A673 (cell line): ENCODE measurements at regions not wholly inside any gene's neighbourhood (a gene's known extent, or its start where the extent isn't known, plus 50 kb on each side); places are given as distances from the start of the nearest gene placed in this dataset.

Experiments used
- BruUV-seq: library from RNA; stranded (reverse); fragments of 400-500 nt; replicated peaks from 2 replicates; lab custom pipeline; 2021; lab: Mats Ljungman, UMichigan
- CTCF ChIA-PET: fragments of 300-600 bp; sonication (Branson Sonifier 250); formaldehyde crosslinking; loops from one replicate; lab custom pipeline; 2022; ENCODE audit warnings: antibody characterized with exemption; lab: Charles Lee
- POLR2A ChIA-PET: fragments of 300-600 bp; sonication (Branson Sonifier 250); formaldehyde crosslinking; loops from one replicate; lab custom pipeline; 2022; ENCODE audit warnings: antibody characterized with exemption; ENCODE audit not compliant: low non-redundant PET; lab: Charles Lee
- DNase-seq: peaks from one replicate; pipeline ENCODE4 v3.0.0-alpha.2; 2015; ENCODE audit warnings: low spot score
- H3K27ac ChIP-seq: fragments of 200-600 bp; sonication (generic); 2 replicates; pipeline ENCODE4 v1.5.1; 2016; ENCODE audit warnings: mixed run types, low read depth, mild to moderate bottlenecking, mixed read lengths, antibody characterized with exemption, low read length; ENCODE audit not compliant: poor library complexity, severe bottlenecking
- H3K27me3 ChIP-seq: fragments of 200-600 bp; sonication (generic); replicated peaks from 2 replicates; pipeline ENCODE4 v1.6.1; 2017; ENCODE audit warnings: mixed run types, low read depth, mild to moderate bottlenecking, mixed read lengths, antibody characterized with exemption, low read length; ENCODE audit not compliant: insufficient read depth, poor library complexity
- H3K36me3 ChIP-seq: fragments of 200-600 bp; sonication (generic); 2 replicates; pipeline ENCODE4 v1.6.1; 2016; ENCODE audit warnings: mixed run types, mild to moderate bottlenecking, mixed read lengths, antibody characterized with exemption, low read length; ENCODE audit not compliant: insufficient read depth, poor library complexity, severe bottlenecking
- H3K4me1 ChIP-seq: fragments of 200-600 bp; sonication (generic); 2 replicates; pipeline ENCODE4 v1.6.1; 2017; ENCODE audit warnings: mixed run types, mild to moderate bottlenecking, mixed read lengths, antibody characterized with exemption, low read length; ENCODE audit not compliant: insufficient read depth, poor library complexity, severe bottlenecking
- H3K4me3 ChIP-seq: fragments of 200-600 bp; sonication (generic); 2 replicates; pipeline ENCODE4 v1.5.1; 2016; ENCODE audit warnings: low read depth, mixed run types, mild to moderate bottlenecking, mixed read lengths, low read length; ENCODE audit not compliant: poor library complexity, severe bottlenecking
- H3K9me3 ChIP-seq: fragments of 200-600 bp; sonication (generic); 2 replicates; pipeline ENCODE4 v1.6.1; 2016; ENCODE audit warnings: mixed run types, low read depth, mild to moderate bottlenecking, mixed read lengths, antibody characterized with exemption, low read length; ENCODE audit not compliant: poor library complexity, severe bottlenecking
- CTCF ChIP-seq: fragments of 300-800, 200-600 bp; sonication (generic); conservative IDR thresholded peaks from 2 replicates; pipeline ENCODE4 v1.5.1; 2017; ENCODE audit warnings: low read depth, mild to moderate bottlenecking, antibody characterized with exemption, low read length, moderate library complexity, mixed read lengths
- EZH2 ChIP-seq: fragments of 200-600 bp; sonication (generic); IDR thresholded peaks from 2 replicates; pipeline ENCODE4 v1.6.1; 2017; ENCODE audit warnings: borderline replicate concordance, low read depth, mild to moderate bottlenecking, mixed read lengths, antibody characterized with exemption, low read length; ENCODE audit not compliant: poor library complexity, severe bottlenecking
- intact Hi-C: fragments of 100-400 bp; cut with micrococcal nuclease; formaldehyde crosslinking; loops from one replicate; pipeline ENCODE4 v1.10.0; 2022; ENCODE audit not compliant: unreplicated experiment

GRCh38 chr21:19045876-19046275 lies 642.3 kb upstream of the TMPRSS15 start:
- BruUV-seq = no TSS peak
- no peak for TF ChIP-seq EZH2
- no peak for TF ChIP-seq CTCF
- Histone ChIP-seq H3K27me3 (no peaks in the 10 kb centered on the region), H3K36me3 (no peaks in the 10 kb centered on the region), H3K4me1 (no peaks in the 10 kb centered on the region), H3K9me3 (peaks cover 36% of the 10 kb centered on the region), H3K4me3 (no peak overlapping the region), H3K27ac (no peak overlapping the region)
- ChIA-PET CTCF (no interaction called here), POLR2A (no interaction called here)
- intact Hi-C loops = no loop called here
- no peak for DNase-seq

DNA sequence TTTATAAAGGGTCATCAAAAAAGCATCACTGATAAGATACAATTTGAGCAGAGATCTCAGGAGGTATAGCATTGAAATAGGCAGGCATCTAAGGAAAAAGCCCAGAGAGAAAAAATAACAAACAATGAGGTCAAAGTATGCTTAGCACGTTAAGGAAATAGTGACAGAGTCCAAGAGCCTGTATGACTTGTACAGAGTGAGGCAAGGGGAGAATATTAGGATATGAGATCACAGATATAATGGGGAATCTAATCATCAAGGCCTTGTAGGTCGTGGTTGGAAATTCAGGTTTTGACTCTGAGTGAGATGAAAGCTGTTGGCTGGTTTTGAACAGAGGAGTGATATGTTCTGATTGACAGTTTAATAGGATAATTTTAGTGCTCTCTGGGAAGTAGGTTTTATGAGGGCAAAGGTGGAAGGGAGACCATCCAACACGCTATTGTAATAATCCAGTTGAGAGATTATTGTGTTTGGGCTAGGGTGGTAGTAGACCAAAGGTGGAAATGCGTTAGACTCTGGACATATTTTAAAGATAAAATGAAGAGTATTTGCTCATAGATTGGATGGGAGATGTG lies 644.6 kb upstream of the TMPRSS15 start:
- ChIA-PET POLR2A (no interaction called here), CTCF (no interaction called here)
- DNase-seq = no peak
- H3K27me3 ChIP-seq = no peaks in the 10 kb centered on the region
- no peak overlapping the region for H3K4me3 ChIP-seq
- no peaks in the 10 kb centered on the region for H3K4me1 ChIP-seq
- intact Hi-C loops = no loop called here
- no peak overlapping the region for H3K27ac ChIP-seq
- no TSS peak for BruUV-seq
- no peaks in the 10 kb centered on the region for H3K36me3 ChIP-seq
- peaks cover 40% of the 10 kb centered on the region for H3K9me3 ChIP-seq
- no peak for TF ChIP-seq EZH2
- no peak for TF ChIP-seq CTCF

DNA sequence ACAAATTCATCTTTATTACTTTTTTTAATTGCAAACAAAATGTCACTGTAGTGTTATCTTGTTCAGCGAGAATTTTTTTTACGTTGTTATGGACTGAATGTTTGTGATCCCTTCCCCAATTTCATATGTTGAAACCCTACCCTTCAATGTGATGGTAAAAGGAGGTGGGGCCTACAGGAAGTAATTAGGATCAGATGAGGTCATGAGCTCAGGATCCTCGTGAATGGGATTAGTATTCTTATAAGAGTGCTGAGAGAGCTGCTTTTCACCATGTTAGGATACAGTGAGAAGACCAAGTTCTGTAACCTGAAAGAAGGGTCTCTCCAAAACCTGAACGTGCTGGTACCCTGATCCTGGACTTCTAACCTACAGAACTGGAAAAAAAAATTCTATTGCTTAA lies 646.0 kb upstream of the TMPRSS15 start:
- POLR2A ChIA-PET = no interaction called here
- intact Hi-C loops = no loop called here
- Histone ChIP-seq H3K36me3 (no peaks in the 10 kb centered on the region), H3K9me3 (peaks cover 43% of the 10 kb centered on the region), H3K27ac (no peak overlapping the region), H3K4me1 (no peaks in the 10 kb centered on the region), H3K27me3 (no peaks in the 10 kb centered on the region), H3K4me3 (no peak overlapping the region)
- CTCF ChIA-PET = no interaction called here
- no peak for TF ChIP-seq EZH2
- no TSS peak for BruUV-seq
- DNase-seq = no peak

GRCh38 chr21:19065164-19065563 lies 661.6 kb upstream of the TMPRSS15 start:
- TF ChIP-seq CTCF = no peak
- ChIA-PET POLR2A (no interaction called here), CTCF (no interaction called here)
- no peak for DNase-seq
- no peak overlapping the region for H3K4me3 ChIP-seq
- no TSS peak for BruUV-seq
- H3K36me3 ChIP-seq = no peaks in the 10 kb centered on the region
- intact Hi-C loops = no loop called here
- peaks cover 21% of the 10 kb centered on the region for H3K9me3 ChIP-seq
- no peaks in the 10 kb centered on the region for H3K27me3 ChIP-seq
- H3K4me1 ChIP-seq = no peaks in the 10 kb centered on the region
- H3K27ac ChIP-seq = no peak overlapping the region
